HEK293 (cell line): ENCODE measurements at regions not wholly inside any gene's neighbourhood (a gene's known extent, or its start where the extent isn't known, plus 50 kb on each side); places are given as distances from the start of the nearest gene placed in this dataset.

Source experiments
- CTCF ChIA-PET: fragments of 350-600 bp; formaldehyde crosslinking; extraction: SDS; loops from one replicate; lab custom pipeline; 2021; ENCODE audit warnings: antibody characterized with exemption; lab: Yijun Ruan, JAX
- POLR2A ChIA-PET: fragments of 300-600 bp; formaldehyde crosslinking; extraction: SDS; loops from one replicate; lab custom pipeline; 2020; ENCODE audit warnings: antibody characterized with exemption, inconsistent platforms; lab: Yijun Ruan, JAX
- H3K27ac ChIP-seq: fragments of 200-500 bp; sonication (Bioruptor generic); 2 replicates; pipeline ENCODE4 v1.5.1; 2014; ENCODE audit warnings: low read depth, low read length, control low read depth, inconsistent platforms; ENCODE audit errors: extremely low read depth
- H3K36me3 ChIP-seq, 2 experiments: fragments of 200-500 bp in 1 of 2; sonication (Bioruptor generic) in 1 of 2; 1 replicate in 1 of 2; 2 replicates in 1 of 2; pipeline ENCODE4 v1.5.1; 2014 to 2017; ENCODE audit warnings: inconsistent platforms in 2 of 2, low read length in 2 of 2; ENCODE audit not compliant: control insufficient read depth in 2 of 2, insufficient read depth in 1 of 2
- H3K4me1 ChIP-seq: fragments of 200-500 bp; sonication (Bioruptor generic); 2 replicates; pipeline ENCODE4 v1.5.1; 2014; ENCODE audit warnings: mild to moderate bottlenecking, low read length, inconsistent platforms; ENCODE audit not compliant: control insufficient read depth, insufficient read depth
- H3K4me3 ChIP-seq: 2 replicates; pipeline ENCODE4 v1.5.1; 2011; ENCODE audit warnings: low read depth, mild to moderate bottlenecking, control low read depth, low read length, moderate library complexity
- H3K9me3 ChIP-seq: fragments of 200-500 bp; sonication (Bioruptor generic); 2 replicates; pipeline ENCODE4 v1.5.1; 2014; ENCODE audit warnings: low read depth, low read length, inconsistent platforms; ENCODE audit not compliant: control insufficient read depth, insufficient read depth
- BCL11B ChIP-seq: fragments of 450-650 bp; formaldehyde crosslinking; IDR thresholded peaks from 2 replicates; pipeline ENCODE4 v1.5.1; 2016; ENCODE audit warnings: low read depth, missing biosample characterization, missing genetic modification characterization
- GLI4 ChIP-seq: fragments of 450-650 bp; formaldehyde crosslinking; IDR thresholded peaks from 2 replicates; pipeline ENCODE4 v1.5.1; 2016; ENCODE audit warnings: missing biosample characterization, missing genetic modification characterization
- GLIS1 ChIP-seq: fragments of 450-650 bp; formaldehyde crosslinking; IDR thresholded peaks from 2 replicates; pipeline ENCODE4 v1.5.1; 2016; ENCODE audit warnings: missing biosample characterization, missing genetic modification characterization
- HOXC10 ChIP-seq: sonication (generic); formaldehyde crosslinking; IDR thresholded peaks from 2 replicates; pipeline ENCODE4 v1.8.1; 2023; ENCODE audit warnings: mild to moderate bottlenecking, missing genetic modification reagents
- HOXD13 ChIP-seq: sonication (generic); formaldehyde crosslinking; IDR thresholded peaks from 2 replicates; pipeline ENCODE4 v1.8.0; 2022; ENCODE audit warnings: missing genetic modification reagents, borderline replicate concordance
- OSR2 ChIP-seq: fragments of 450-650 bp; formaldehyde crosslinking; IDR thresholded peaks from 2 replicates; pipeline ENCODE4 v1.5.1; 2016; ENCODE audit warnings: missing biosample characterization, missing genetic modification characterization
- PRDM1 ChIP-seq: fragments of 450-650 bp; formaldehyde crosslinking; IDR thresholded peaks from 2 replicates; pipeline ENCODE4; 2016; ENCODE audit warnings: missing biosample characterization, missing genetic modification characterization
- SCRT1 ChIP-seq: fragments of 450-650 bp; formaldehyde crosslinking; IDR thresholded peaks from 2 replicates; pipeline ENCODE4 v1.5.1; 2016; ENCODE audit warnings: missing biosample characterization, missing genetic modification characterization, borderline replicate concordance
- YY1 ChIP-seq: fragments of 450-650 bp; formaldehyde crosslinking; IDR thresholded peaks from 2 replicates; pipeline ENCODE4 v1.5.1; 2018; ENCODE audit warnings: missing biosample characterization, missing genetic modification characterization
- ZNF10 ChIP-seq: fragments of 450-650 bp; formaldehyde crosslinking; IDR thresholded peaks from 2 replicates; pipeline ENCODE4 v1.5.1; 2017; ENCODE audit warnings: missing biosample characterization, missing genetic modification characterization
- ZNF169 ChIP-seq: fragments of 450-650 bp; formaldehyde crosslinking; IDR thresholded peaks from 2 replicates; pipeline ENCODE4 v1.5.1; 2016; ENCODE audit warnings: missing biosample characterization, missing genetic modification characterization
- ZNF19 ChIP-seq: fragments of 450-650 bp; formaldehyde crosslinking; IDR thresholded peaks from 2 replicates; pipeline ENCODE4; 2016; ENCODE audit warnings: missing biosample characterization, missing genetic modification characterization, low read depth
- ZNF202 ChIP-seq: fragments of 450-650 bp; formaldehyde crosslinking; IDR thresholded peaks from 2 replicates; pipeline ENCODE4 v1.5.1; 2016; ENCODE audit warnings: missing biosample characterization, missing genetic modification characterization, borderline replicate concordance
- ZNF239 ChIP-seq: fragments of 450-650 bp; formaldehyde crosslinking; IDR thresholded peaks from 2 replicates; pipeline ENCODE4 v1.5.1; 2016; ENCODE audit warnings: missing biosample characterization, missing genetic modification characterization
- ZNF514 ChIP-seq: fragments of 450-650 bp; formaldehyde crosslinking; IDR thresholded peaks from 2 replicates; pipeline ENCODE4 v1.5.1; 2016; ENCODE audit warnings: missing biosample characterization, missing genetic modification characterization
- ZNF529 ChIP-seq: fragments of 450-650 bp; formaldehyde crosslinking; IDR thresholded peaks from 2 replicates; pipeline ENCODE4 v1.5.1; 2017; ENCODE audit warnings: missing genetic modification characterization, missing biosample characterization; ENCODE audit not compliant: insufficient replicate concordance
- ZNF558 ChIP-seq: fragments of 450-650 bp; formaldehyde crosslinking; IDR thresholded peaks from 2 replicates; pipeline ENCODE4 v1.5.1; 2016; ENCODE audit warnings: missing biosample characterization, missing genetic modification characterization
- ZNF561 ChIP-seq: fragments of 450-650 bp; IDR thresholded peaks from 2 replicates; pipeline ENCODE4 v1.5.1; 2018; ENCODE audit warnings: missing biosample characterization, missing genetic modification characterization, borderline replicate concordance
- ZNF624 ChIP-seq: fragments of 450-650 bp; formaldehyde crosslinking; IDR thresholded peaks from 2 replicates; pipeline ENCODE4 v1.5.1; 2017; ENCODE audit warnings: missing biosample characterization, missing genetic modification characterization
- ZNF629 ChIP-seq: fragments of 450-650 bp; formaldehyde crosslinking; IDR thresholded peaks from 2 replicates; pipeline ENCODE4 v1.5.1; 2017; ENCODE audit warnings: missing biosample characterization, missing genetic modification characterization
- ZNF654 ChIP-seq: fragments of 450-650 bp; formaldehyde crosslinking; IDR thresholded peaks from 2 replicates; pipeline ENCODE4 v1.5.1; 2016; ENCODE audit warnings: low read depth, missing biosample characterization, missing genetic modification characterization
- ZNF677 ChIP-seq: fragments of 450-650 bp; IDR thresholded peaks from 2 replicates; pipeline ENCODE4 v1.5.0; 2018; ENCODE audit warnings: missing biosample characterization, mild to moderate bottlenecking, missing genetic modification characterization, moderate library complexity
- ZNF776 ChIP-seq: fragments of 450-650 bp; formaldehyde crosslinking; IDR thresholded peaks from 2 replicates; pipeline ENCODE4 v1.5.0; 2017; ENCODE audit warnings: missing biosample characterization, missing genetic modification characterization, borderline replicate concordance
- TF ChIP-seq, protein P1 (sequence below): fragments of 450-650 bp; formaldehyde crosslinking; optimal IDR thresholded peaks from 2 replicates; pipeline ENCODE3; 2016; ENCODE audit warnings: missing biosample characterization, mild to moderate bottlenecking, missing genetic modification characterization

DNA sequence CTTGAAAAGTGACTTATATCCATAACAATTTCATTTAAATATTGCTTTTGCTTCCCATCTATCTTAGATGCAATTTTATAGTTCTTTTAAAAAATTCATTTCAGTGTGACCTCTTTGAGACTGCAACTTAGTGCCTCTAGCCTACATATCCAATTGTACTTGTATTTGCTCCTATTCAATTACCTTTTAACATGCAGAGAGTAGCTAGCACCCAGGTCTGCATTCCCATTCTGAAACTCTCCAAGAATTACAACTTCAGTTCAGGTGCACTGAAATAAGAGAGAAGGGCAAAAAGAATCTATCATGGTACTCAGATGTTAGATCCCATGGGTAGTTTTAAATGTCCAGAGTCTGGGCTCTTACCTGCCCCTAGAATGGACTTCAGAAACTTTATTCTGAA, 765.4 kb upstream of the SLC35B3 start:
- Histone ChIP-seq H3K27ac (no peak overlapping the region), H3K4me1 (no peaks in the 10 kb centered on the region), H3K4me3 (no peak overlapping the region), H3K36me3 (no peaks in the 10 kb centered on the region), H3K9me3 (no peaks in the 10 kb centered on the region)
- ChIA-PET POLR2A (no interaction called here), CTCF (interaction anchor here (0.6 kb wide), 1 partner anchor 133 kb away, joined by 3 read pairs; no protein-coding TSS in a partner anchor)
- TF ChIP-seq HOXD13 (CRISPR knock-in tag), result no peak
- TF ChIP-seq ZNF629 (tag by site-specific recombination), result no peak
- TF ChIP-seq ZNF529, result no peak
- TF ChIP-seq BCL11B, result no peak
- no peak for TF ChIP-seq ZNF169 (tag by site-specific recombination)
- TF ChIP-seq YY1 (tag by site-specific recombination), result no peak
- no peak for TF ChIP-seq ZNF514 (tag by site-specific recombination)
- TF ChIP-seq ZNF558 (tag by site-specific recombination), result no peak
- no peak for TF ChIP-seq HOXC10 (CRISPR knock-in tag)
- no peak for TF ChIP-seq GLIS1
- no peak for TF ChIP-seq ZNF202 (tag by site-specific recombination)
- TF ChIP-seq PRDM1 (tag by site-specific recombination), result no peak
- TF ChIP-seq OSR2 (tag by site-specific recombination), result no peak
- TF ChIP-seq ZNF19 (tag by site-specific recombination), result no peak
- TF ChIP-seq ZNF561 (tag by site-specific recombination), result no peak

GRCh38 chr6:9197726-9198125, 762.4 kb upstream of the SLC35B3 start:
- CTCF ChIA-PET, result no interaction called here
- Histone ChIP-seq H3K4me3 (no peak overlapping the region), H3K4me1 (no peaks in the 10 kb centered on the region), H3K9me3 (no peaks in the 10 kb centered on the region), H3K36me3 (no peaks in the 10 kb centered on the region), H3K27ac (no peak overlapping the region)
- TF ChIP-seq ZNF677 (tag by site-specific recombination), result no peak
- POLR2A ChIA-PET, result no interaction called here

DNA sequence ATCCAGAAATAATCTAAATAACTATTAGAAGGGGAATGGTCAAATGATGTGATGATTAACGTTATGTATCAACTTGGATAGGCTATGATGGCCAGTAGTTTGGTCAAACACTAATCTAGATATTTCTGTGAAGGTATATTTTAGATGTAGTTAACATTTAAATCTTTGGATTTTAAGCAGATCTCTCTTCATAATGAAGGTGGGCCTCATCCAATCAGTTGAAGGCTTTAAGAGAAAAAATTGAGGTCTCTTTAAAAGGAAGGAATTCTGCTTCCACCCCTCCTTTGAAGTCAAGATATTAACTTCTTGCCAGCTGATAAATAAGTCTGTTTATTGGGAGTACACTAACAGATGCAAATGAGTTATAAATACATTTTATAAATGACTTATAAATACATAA, 760.0 kb upstream of the SLC35B3 start:
- no peaks in the 10 kb centered on the region for H3K36me3 ChIP-seq
- TF ChIP-seq, protein P1, sequence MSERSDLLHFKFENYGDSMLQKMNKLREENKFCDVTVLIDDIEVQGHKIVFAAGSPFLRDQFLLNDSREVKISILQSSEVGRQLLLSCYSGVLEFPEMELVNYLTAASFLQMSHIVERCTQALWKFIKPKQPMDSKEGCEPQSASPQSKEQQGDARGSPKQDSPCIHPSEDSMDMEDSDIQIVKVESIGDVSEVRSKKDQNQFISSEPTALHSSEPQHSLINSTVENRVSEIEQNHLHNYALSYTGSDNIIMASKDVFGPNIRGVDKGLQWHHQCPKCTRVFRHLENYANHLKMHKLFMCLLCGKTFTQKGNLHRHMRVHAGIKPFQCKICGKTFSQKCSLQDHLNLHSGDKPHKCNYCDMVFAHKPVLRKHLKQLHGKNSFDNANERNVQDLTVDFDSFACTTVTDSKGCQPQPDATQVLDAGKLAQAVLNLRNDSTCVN, result no peak
- TF ChIP-seq GLI4 (tag by site-specific recombination) (no peak), ZNF654 (tag by site-specific recombination) (no peak), ZNF239 (tag by site-specific recombination) (no peak), ZNF10 (tag by site-specific recombination) (peak; percentile 67; the same call in 1 of the 2 replicates), ZNF624 (tag by site-specific recombination) (no peak), SCRT1 (tag by site-specific recombination) (no peak), ZNF776 (tag by site-specific recombination) (no peak)
- H3K4me1 ChIP-seq, result no peaks in the 10 kb centered on the region
- no peak overlapping the region for H3K4me3 ChIP-seq
- CTCF ChIA-PET, result no interaction called here
- POLR2A ChIA-PET, result no interaction called here
- no peaks in the 10 kb centered on the region for H3K9me3 ChIP-seq
- H3K27ac ChIP-seq, result no peak overlapping the region
